GM12874 (cell line): ENCODE measurements at regions not wholly inside any gene's neighbourhood (a gene's known extent, or its start where the extent isn't known, plus 50 kb on each side); places are given as distances from the start of the nearest gene placed in this dataset.

Experiments used
- TF ChIP-seq, protein P1 (sequence below): IDR thresholded peaks from 2 replicates; pipeline ENCODE4 v1.5.1; 2011; ENCODE audit warnings: low read depth, mild to moderate bottlenecking, control low read depth, low read length, moderate library complexity; ENCODE audit not compliant: insufficient read depth

DNA sequence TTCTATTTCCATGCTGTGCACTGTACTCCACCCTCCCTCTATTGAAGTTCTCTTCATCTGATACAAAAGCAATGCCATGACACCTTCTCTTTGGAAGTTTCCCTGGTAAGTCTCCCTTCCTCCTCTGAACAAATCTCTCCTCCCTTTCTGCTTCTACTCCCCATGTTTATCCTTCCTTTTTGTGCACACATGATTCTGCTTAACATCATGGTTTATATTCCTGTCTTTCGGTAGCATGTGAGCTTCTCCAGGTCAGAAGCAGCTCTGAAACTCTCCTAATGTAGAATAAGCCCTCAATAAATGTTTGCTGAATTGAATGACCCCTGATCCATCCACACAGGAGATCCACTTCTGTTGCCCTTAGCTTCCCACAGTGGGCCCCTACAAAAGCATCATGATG lies 328.6 kb downstream of the PLPP3 start:
- TF ChIP-seq, protein P1, sequence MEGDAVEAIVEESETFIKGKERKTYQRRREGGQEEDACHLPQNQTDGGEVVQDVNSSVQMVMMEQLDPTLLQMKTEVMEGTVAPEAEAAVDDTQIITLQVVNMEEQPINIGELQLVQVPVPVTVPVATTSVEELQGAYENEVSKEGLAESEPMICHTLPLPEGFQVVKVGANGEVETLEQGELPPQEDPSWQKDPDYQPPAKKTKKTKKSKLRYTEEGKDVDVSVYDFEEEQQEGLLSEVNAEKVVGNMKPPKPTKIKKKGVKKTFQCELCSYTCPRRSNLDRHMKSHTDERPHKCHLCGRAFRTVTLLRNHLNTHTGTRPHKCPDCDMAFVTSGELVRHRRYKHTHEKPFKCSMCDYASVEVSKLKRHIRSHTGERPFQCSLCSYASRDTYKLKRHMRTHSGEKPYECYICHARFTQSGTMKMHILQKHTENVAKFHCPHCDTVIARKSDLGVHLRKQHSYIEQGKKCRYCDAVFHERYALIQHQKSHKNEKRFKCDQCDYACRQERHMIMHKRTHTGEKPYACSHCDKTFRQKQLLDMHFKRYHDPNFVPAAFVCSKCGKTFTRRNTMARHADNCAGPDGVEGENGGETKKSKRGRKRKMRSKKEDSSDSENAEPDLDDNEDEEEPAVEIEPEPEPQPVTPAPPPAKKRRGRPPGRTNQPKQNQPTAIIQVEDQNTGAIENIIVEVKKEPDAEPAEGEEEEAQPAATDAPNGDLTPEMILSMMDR, result no peak

DNA sequence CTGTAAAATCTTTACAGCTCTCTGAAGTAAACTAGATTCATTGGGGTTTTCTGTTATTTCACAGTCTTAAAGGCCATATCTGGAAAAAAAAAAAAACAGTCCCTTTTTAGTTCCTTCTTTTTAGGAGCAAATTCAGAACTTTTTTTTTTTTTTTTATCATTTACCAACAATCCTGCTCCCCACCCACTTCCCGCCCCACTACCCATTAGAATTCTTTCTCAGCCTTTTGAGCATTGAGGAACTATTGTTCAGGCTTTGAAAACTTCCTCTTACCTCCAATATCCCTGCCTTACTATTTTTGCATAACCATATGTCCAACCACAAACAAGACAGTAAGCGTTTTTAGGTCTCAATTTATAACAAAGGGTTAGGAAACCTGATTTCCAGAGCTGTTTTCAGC lies 330.1 kb downstream of the PLPP3 start:
- TF ChIP-seq, protein P1, result no peak

GRCh38 chr1:56248138-56248537 lies 331.2 kb downstream of the PLPP3 start:
- TF ChIP-seq, protein P1, result no peak

DNA sequence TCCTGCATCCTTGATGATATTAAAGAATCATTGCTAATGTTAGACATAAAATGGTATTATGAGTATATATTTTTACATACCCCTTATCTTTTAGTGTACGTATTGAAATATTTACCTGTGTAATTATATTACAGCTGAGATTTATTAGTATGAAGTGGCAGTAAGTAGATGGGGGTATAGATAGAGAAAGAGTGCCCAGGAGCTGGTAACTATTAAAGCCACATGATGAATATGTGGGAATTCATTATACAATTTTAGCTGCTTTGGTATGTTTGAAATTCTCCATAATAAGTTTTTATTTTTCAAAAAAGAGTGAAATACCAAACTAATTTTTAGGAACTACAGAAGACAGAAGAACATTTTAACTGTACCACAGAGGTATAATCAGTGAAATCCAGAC lies 339.0 kb downstream of the PLPP3 start:
- TF ChIP-seq, protein P1, result no peak

- TF ChIP-seq, protein P1, result no peak
Observed at GRCh38 chr1:56237491-56238064, 341.8 kb downstream of the PLPP3 start.

- TF ChIP-seq, protein P1, result no peak
Observed at GRCh38 chr1:56236688-56237087, 342.7 kb downstream of the PLPP3 start.

DNA sequence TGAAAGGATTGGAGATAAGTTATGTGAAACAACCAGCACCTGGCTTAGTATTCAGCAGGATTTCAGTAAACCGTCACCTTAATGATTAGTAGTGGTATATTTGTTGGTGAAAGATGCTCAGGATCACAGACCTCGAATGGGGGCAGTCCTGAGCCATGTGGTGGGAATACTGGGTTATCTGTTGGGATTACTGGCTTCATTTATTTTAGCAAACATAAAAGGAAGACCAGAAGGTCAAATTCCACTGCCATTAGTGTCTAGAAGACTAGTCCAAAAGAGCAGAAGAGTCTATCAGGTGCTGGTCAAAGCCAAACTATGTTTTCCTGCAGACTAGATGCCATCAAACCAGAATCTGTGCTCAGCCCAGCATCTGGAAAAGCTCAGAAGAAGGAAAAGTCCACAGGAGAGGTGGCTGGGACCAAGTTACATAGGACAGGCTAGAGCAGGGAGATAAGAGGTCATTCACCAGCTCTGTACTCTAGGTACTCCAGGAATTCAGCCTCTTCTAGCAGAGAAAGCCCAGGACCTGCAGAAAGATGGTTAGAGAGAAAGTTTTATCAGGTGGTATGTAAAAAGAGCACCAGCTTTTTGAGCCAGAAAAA lies 343.4 kb downstream of the PLPP3 start:
- TF ChIP-seq, protein P1, result no peak
